Peyer's patch (tissue), 4 donors: ENCODE measurements at regions not wholly inside any gene's neighbourhood (a gene's known extent, or its start where the extent isn't known, plus 50 kb on each side); places are given as distances from the start of the nearest gene placed in this dataset.

Source experiments
- DNase-seq, 3 donors: peaks; one replicate each; pipeline ENCODE4 v3.0.0-alpha.2; 2017 to 2019
- H3K27ac ChIP-seq, 4 donors: fragments of 200-600 bp; sonication (generic); one replicate each; pipeline ENCODE4 v1.5.1; 2016 to 2019
- H3K27me3 ChIP-seq, 2 donors: fragments of 200-600 bp; sonication (generic); one replicate each; pipeline ENCODE4 v1.5.1; 2019
- H3K36me3 ChIP-seq, 3 donors: fragments of 200-600 bp; sonication (generic); one replicate each; pipeline ENCODE4 v1.5.1; 2016 to 2019
- H3K4me1 ChIP-seq, 4 donors: fragments of 200-600 bp; sonication (generic); one replicate each; pipeline ENCODE4 v1.5.1; 2016 to 2019
- H3K4me3 ChIP-seq, 4 donors: fragments of 200-600 bp; sonication (generic); 1 replicate in 3 of 4; 2 replicates in 1 of 4; pipeline ENCODE4 v1.5.1; 2016 to 2019; ENCODE audit warnings: mild to moderate bottlenecking in 1 of 4
- H3K9me3 ChIP-seq, 4 donors: fragments of 200-600 bp; sonication (generic); one replicate each; pipeline ENCODE4 v1.5.1; 2016 to 2019; ENCODE audit warnings: mild to moderate bottlenecking in 1 of 4
- CTCF ChIP-seq, 6 experiments: fragments of 450-650 bp in 4 of 6; fragments of 200-600 bp in 2 of 6; sonication (generic) in 1 of 6; IDR thresholded peaks; one replicate each; pipeline ENCODE4 v1.5.1; 2017 to 2019; ENCODE audit warnings: antibody characterized with exemption in 6 of 6, mild to moderate bottlenecking in 3 of 6, moderate library complexity in 1 of 6
- POLR2A ChIP-seq, 2 donors: fragments of 450-650 bp; IDR thresholded peaks; one replicate each; pipeline ENCODE4 v1.5.1; 2017; ENCODE audit warnings: antibody characterized with exemption in 2 of 2, mild to moderate bottlenecking in 2 of 2, moderate library complexity in 2 of 2

GRCh38 chr1:189007824-189008223 lies 1469.8 kb downstream of the BRINP3 start:
- no peak for DNase-seq
- Histone ChIP-seq H3K27me3 (no peaks in the 10 kb centered on the region), H3K36me3 (no peaks in the 10 kb centered on the region), H3K27ac (no peak overlapping the region), H3K4me3 (no peak overlapping the region), H3K4me1 (no peaks in the 10 kb centered on the region), H3K9me3 (no peaks in the 10 kb centered on the region)
- TF ChIP-seq CTCF (IDR thresholded peaks at IDR 0.05) (no peak), POLR2A (IDR thresholded peaks at IDR 0.05) (no peak)

GRCh38 chr1:189021577-189021976 lies 1456.1 kb downstream of the BRINP3 start:
- Histone ChIP-seq H3K9me3 (no peaks in the 10 kb centered on the region), H3K4me1 (no peaks in the 10 kb centered on the region), H3K36me3 (no peaks in the 10 kb centered on the region), H3K27ac (no peak overlapping the region), H3K4me3 (no peak overlapping the region), H3K27me3 (no peaks in the 10 kb centered on the region)
- TF ChIP-seq CTCF (IDR thresholded peaks at IDR 0.05) (no peak), POLR2A (IDR thresholded peaks at IDR 0.05) (no peak)
- DNase-seq = no peak

- H3K9me3 ChIP-seq = no peaks in the 10 kb centered on the region
- H3K4me1 ChIP-seq = no peaks in the 10 kb centered on the region
- H3K27me3 ChIP-seq = no peaks in the 10 kb centered on the region
- DNase-seq = no peak
- H3K4me3 ChIP-seq = no peak overlapping the region
- no peak for TF ChIP-seq POLR2A (IDR thresholded peaks at IDR 0.05)
- TF ChIP-seq CTCF (IDR thresholded peaks at IDR 0.05) = no peak
- no peak overlapping the region for H3K27ac ChIP-seq
- no peaks in the 10 kb centered on the region for H3K36me3 ChIP-seq
Measured at GRCh38 chr1:189022015-189022414, 1455.6 kb downstream of the BRINP3 start.

GRCh38 chr1:189027512-189027911 lies 1450.2 kb downstream of the BRINP3 start:
- Histone ChIP-seq H3K9me3 (peaks cover 0 to 3% (median 0%) of the 10 kb centered on the region in 4 donors), H3K4me3 (no peak overlapping the region), H3K36me3 (no peaks in the 10 kb centered on the region), H3K4me1 (no peaks in the 10 kb centered on the region), H3K27me3 (no peaks in the 10 kb centered on the region), H3K27ac (no peak overlapping the region)
- TF ChIP-seq CTCF (IDR thresholded peaks at IDR 0.05) = no peak
- no peak for TF ChIP-seq POLR2A (IDR thresholded peaks at IDR 0.05)
- DNase-seq = no peak

- Histone ChIP-seq H3K27me3 (no peaks in the 10 kb centered on the region), H3K4me1 (no peaks in the 10 kb centered on the region), H3K36me3 (no peaks in the 10 kb centered on the region), H3K27ac (no peak overlapping the region), H3K4me3 (no peak overlapping the region), H3K9me3 (peaks cover 0 to 3% (median 0%) of the 10 kb centered on the region in 4 donors)
- no peak for DNase-seq
- TF ChIP-seq POLR2A (IDR thresholded peaks at IDR 0.05) (no peak), CTCF (IDR thresholded peaks at IDR 0.05) (no peak)
Measured at GRCh38 chr1:189033169-189033568, 1444.5 kb downstream of the BRINP3 start.

GRCh38 chr1:189036628-189037027 lies 1441.0 kb downstream of the BRINP3 start:
- H3K4me1 ChIP-seq = no peaks in the 10 kb centered on the region
- no peak for DNase-seq
- no peaks in the 10 kb centered on the region for H3K9me3 ChIP-seq
- H3K27ac ChIP-seq = no peak overlapping the region
- TF ChIP-seq POLR2A (IDR thresholded peaks at IDR 0.05) = no peak
- no peak for TF ChIP-seq CTCF (IDR thresholded peaks at IDR 0.05)
- H3K27me3 ChIP-seq = no peaks in the 10 kb centered on the region
- H3K36me3 ChIP-seq = no peaks in the 10 kb centered on the region
- H3K4me3 ChIP-seq = no peak overlapping the region
